ENCODE measurements at regions not wholly inside any gene's neighbourhood (a gene's known extent, or its start where the extent isn't known, plus 50 kb on each side); places are given as distances from the start of the nearest gene placed in this dataset.

GRCh38 chr3:105982207-105982606 lies 113.4 kb upstream of the CBLB start:
- TF ChIP-seq CTCF (IDR thresholded peaks at IDR 0.05; ENCODE audit: poor library complexity) (no peak), EZH2 (IDR thresholded peaks at IDR 0.05; ENCODE audit: borderline replicate concordance) (no peak)
